NCI-H748 treated with DMSO at 0.1 percent for 48 hours (cell line): ENCODE measurements at regions not wholly inside any gene's neighbourhood (a gene's known extent, or its start where the extent isn't known, plus 50 kb on each side); places are given as distances from the start of the nearest gene placed in this dataset.

Experiments used
- DNase-seq: peaks from one replicate; lab custom pipeline; 2025; lab: John Stamatoyannopoulos, UW

GRCh38 chr5:92496545-92496944 is 1084.5 kb downstream of the NR2F1-AS1 start:
- DNase-seq = no peak

GRCh38 chr5:92494508-92494907 is 1086.5 kb downstream of the NR2F1-AS1 start:
- DNase-seq = no peak

- no peak for DNase-seq
Measured at GRCh38 chr5:92492908-92493307, 1088.1 kb downstream of the NR2F1-AS1 start.

GRCh38 chr5:92484484-92484883 is 1096.5 kb downstream of the NR2F1-AS1 start:
- no peak for DNase-seq

- DNase-seq = no peak
Measured at GRCh38 chr5:92472981-92473566, 1090.0 kb upstream of the ARRDC3 start.

- DNase-seq = no peak
Measured at GRCh38 chr5:92471861-92472260, 1088.7 kb upstream of the ARRDC3 start.

GRCh38 chr5:92470770-92471169 is 1087.7 kb upstream of the ARRDC3 start:
- no peak for DNase-seq

- DNase-seq = no peak
Measured at GRCh38 chr5:92468295-92468694, 1085.2 kb upstream of the ARRDC3 start.

- DNase-seq = no peak
Measured at GRCh38 chr5:92467695-92468094, 1084.6 kb upstream of the ARRDC3 start.

- no peak for DNase-seq
Measured at GRCh38 chr5:92460505-92460904, 1077.4 kb upstream of the ARRDC3 start.

- no peak for DNase-seq
Measured at GRCh38 chr5:92459654-92460053, 1076.5 kb upstream of the ARRDC3 start.

GRCh38 chr5:92455011-92455410 is 1071.9 kb upstream of the ARRDC3 start:
- no peak for DNase-seq

- no peak for DNase-seq
Measured at GRCh38 chr5:92444888-92445287, 1061.8 kb upstream of the ARRDC3 start.

- DNase-seq = no peak
Measured at GRCh38 chr5:92435781-92436180, 1052.7 kb upstream of the ARRDC3 start.

- no peak for DNase-seq
Measured at GRCh38 chr5:92429646-92430045, 1046.5 kb upstream of the ARRDC3 start.

GRCh38 chr5:92428415-92428814 is 1045.3 kb upstream of the ARRDC3 start:
- no peak for DNase-seq

GRCh38 chr5:92424785-92425426 is 1041.8 kb upstream of the ARRDC3 start:
- no peak for DNase-seq

- DNase-seq = no peak
Measured at GRCh38 chr5:92421942-92422341, 1038.8 kb upstream of the ARRDC3 start.

- no peak for DNase-seq
Measured at GRCh38 chr5:92421196-92421595, 1038.1 kb upstream of the ARRDC3 start.

- no peak for DNase-seq
Measured at GRCh38 chr5:92419261-92419660, 1036.1 kb upstream of the ARRDC3 start.

- DNase-seq = no peak
Measured at GRCh38 chr5:92418341-92418740, 1035.2 kb upstream of the ARRDC3 start.

GRCh38 chr5:92409134-92409533 is 1026.0 kb upstream of the ARRDC3 start:
- DNase-seq = no peak

GRCh38 chr5:92402956-92403702 is 1020.0 kb upstream of the ARRDC3 start:
- peak; percentile 89 for DNase-seq
